CD4-positive, alpha-beta T cell treated with Interleukin-17A for 1 hour (primary cell): ENCODE measurements at regions not wholly inside any gene's neighbourhood (a gene's known extent, or its start where the extent isn't known, plus 50 kb on each side); places are given as distances from the start of the nearest gene placed in this dataset.

Source experiments
- DNase-seq: peaks from one replicate; pipeline ENCODE4 v3.0.0-alpha.2; 2020

- DNase-seq: no peak
Measured at GRCh38 chr15:96538491-96538890, 208.0 kb downstream of the NR2F2 start.

GRCh38 chr15:96540283-96540682, 209.8 kb downstream of the NR2F2 start:
- DNase-seq: no peak

GRCh38 chr15:96542130-96542770, 211.8 kb downstream of the NR2F2 start:
- DNase-seq: no peak

- no peak for DNase-seq
Measured at GRCh38 chr15:96544162-96544756, 213.8 kb downstream of the NR2F2 start.

- DNase-seq: no peak
Measured at GRCh38 chr15:96549136-96549535, 218.6 kb downstream of the NR2F2 start.

GRCh38 chr15:96551196-96551595, 220.7 kb downstream of the NR2F2 start:
- DNase-seq: no peak

GRCh38 chr15:96551722-96552121, 221.2 kb downstream of the NR2F2 start:
- no peak for DNase-seq

- no peak for DNase-seq
Measured at GRCh38 chr15:96553006-96553405, 222.5 kb downstream of the NR2F2 start.

- DNase-seq: no peak
Measured at GRCh38 chr15:96553451-96553850, 223.0 kb downstream of the NR2F2 start.

- DNase-seq: no peak
Measured at GRCh38 chr15:96553931-96554330, 223.4 kb downstream of the NR2F2 start.

- no peak for DNase-seq
Measured at GRCh38 chr15:96554541-96554940, 224.0 kb downstream of the NR2F2 start.

GRCh38 chr15:96559087-96559486, 228.6 kb downstream of the NR2F2 start:
- no peak for DNase-seq

GRCh38 chr15:96559631-96560030, 229.1 kb downstream of the NR2F2 start:
- no peak for DNase-seq

- no peak for DNase-seq
Measured at GRCh38 chr15:96560246-96560895, 229.9 kb downstream of the NR2F2 start.

GRCh38 chr15:96561593-96561992, 231.1 kb downstream of the NR2F2 start:
- DNase-seq: no peak

- no peak for DNase-seq
Measured at GRCh38 chr15:96564546-96564945, 234.0 kb downstream of the NR2F2 start.

GRCh38 chr15:96565266-96565665, 234.8 kb downstream of the NR2F2 start:
- DNase-seq: no peak

- no peak for DNase-seq
Measured at GRCh38 chr15:96574782-96575181, 244.3 kb downstream of the NR2F2 start.

- DNase-seq: no peak
Measured at GRCh38 chr15:96576596-96576995, 246.1 kb downstream of the NR2F2 start.

- DNase-seq: no peak
Measured at GRCh38 chr15:96578393-96578792, 247.9 kb downstream of the NR2F2 start.

GRCh38 chr15:96581371-96581770, 250.9 kb downstream of the NR2F2 start:
- DNase-seq: no peak

- DNase-seq: no peak
Measured at GRCh38 chr15:96582473-96582872, 252.0 kb downstream of the NR2F2 start.

- no peak for DNase-seq
Measured at GRCh38 chr15:96583671-96584070, 253.2 kb downstream of the NR2F2 start.
